GM23338 (cell line): ENCODE measurements at regions not wholly inside any gene's neighbourhood (a gene's known extent, or its start where the extent isn't known, plus 50 kb on each side); places are given as distances from the start of the nearest gene placed in this dataset.
A peak's percentile ranks its signal among the peaks of the same experiment; 100 is the strongest.

Experiments
- ATAC-seq: fragments of 200-7000 bp; cut with Tn5 transposase; 3 replicates; pipeline ENCODE4 v1.9.1; 2020
- DNase-seq: peaks from one replicate; pipeline ENCODE4 v3.0.0-alpha.2; 2015; ENCODE audit warnings: low spot score
- H2AFZ ChIP-seq: fragments of 200-600 bp; sonication (generic); 2 replicates; pipeline ENCODE4 v1.8.0; 2016; ENCODE audit warnings: antibody characterized with exemption, mild to moderate bottlenecking, moderate library complexity
- H3F3A ChIP-seq: fragments of 200-600 bp; sonication (generic); replicated peaks from 2 replicates; pipeline ENCODE4 v1.8.0; 2017; ENCODE audit warnings: antibody characterized with exemption, mixed run types, low read depth
- H3K27ac ChIP-seq: fragments of 200-600 bp; sonication (generic); 2 replicates; pipeline ENCODE4 v1.6.1; 2016; ENCODE audit warnings: low read depth
- H3K27me3 ChIP-seq: fragments of 200-600 bp; sonication (generic); 2 replicates; pipeline ENCODE4 v1.8.0; 2016; ENCODE audit warnings: mild to moderate bottlenecking, mixed run types, moderate library complexity; ENCODE audit not compliant: insufficient read depth
- H3K36me3 ChIP-seq: fragments of 200-600 bp; sonication (generic); 2 replicates; pipeline ENCODE4 v1.8.0; 2016; ENCODE audit warnings: mild to moderate bottlenecking; ENCODE audit not compliant: insufficient read depth
- H3K4me1 ChIP-seq: fragments of 200-600 bp; sonication (generic); 2 replicates; pipeline ENCODE4 v1.8.0; 2016; ENCODE audit warnings: mild to moderate bottlenecking, moderate library complexity; ENCODE audit not compliant: insufficient read depth
- H3K4me2 ChIP-seq: fragments of 200-600 bp; sonication (generic); 2 replicates; pipeline ENCODE4 v1.7.1; 2017; ENCODE audit warnings: mixed run types
- H3K4me3 ChIP-seq: fragments of 200-600 bp; sonication (generic); 2 replicates; pipeline ENCODE4 v1.6.1; 2016; ENCODE audit warnings: mixed run types
- H3K79me2 ChIP-seq: fragments of 200-600 bp; sonication (generic); replicated peaks from 2 replicates; pipeline ENCODE4 v1.8.0; 2017; ENCODE audit warnings: mild to moderate bottlenecking; ENCODE audit not compliant: insufficient read depth
- H3K9me2 ChIP-seq: fragments of 200-600 bp; sonication (generic); 2 replicates; pipeline ENCODE4 v1.8.0; 2017; ENCODE audit not compliant: insufficient read depth
- H4K20me1 ChIP-seq: fragments of 200-600 bp; sonication (generic); replicated peaks from 2 replicates; pipeline ENCODE4 v1.8.0; 2017; ENCODE audit warnings: mild to moderate bottlenecking; ENCODE audit not compliant: insufficient read depth
- H3K27ac Mint-ChIP-seq: 2 replicates; pipeline ENCODE4 v1.8.0; 2020; ENCODE audit warnings: inconsistent platforms, mild to moderate bottlenecking, moderate library complexity, mixed read lengths
- H3K27me3 Mint-ChIP-seq: 3 replicates; pipeline ENCODE4 v1.8.0; 2022; ENCODE audit warnings: low read depth, mild to moderate bottlenecking, moderate library complexity, mixed read lengths, inconsistent platforms; ENCODE audit not compliant: insufficient read depth, poor library complexity
- H3K36me3 Mint-ChIP-seq: 3 replicates; pipeline ENCODE4 v1.8.0; 2021; ENCODE audit warnings: low read depth, mild to moderate bottlenecking, inconsistent platforms, moderate library complexity, mixed read lengths
- H3K4me1 Mint-ChIP-seq: 3 replicates; pipeline ENCODE4 v1.8.0; 2020; ENCODE audit warnings: mild to moderate bottlenecking, inconsistent platforms, mixed read lengths
- H3K4me3 Mint-ChIP-seq: 3 replicates; pipeline ENCODE4 v1.8.0; 2021; ENCODE audit warnings: moderate library complexity, mild to moderate bottlenecking, inconsistent platforms, mixed read lengths
- H3K9me3 Mint-ChIP-seq: 3 replicates; pipeline ENCODE4 v1.8.0; 2020; ENCODE audit warnings: moderate library complexity, mild to moderate bottlenecking, inconsistent platforms, mixed read lengths
- CREB1 ChIP-seq: fragments of 250-450 bp; sonication (Bioruptor Pico); IDR thresholded peaks from 2 replicates; pipeline ENCODE4 v1.5.0; 2020; ENCODE audit warnings: low read depth, mild to moderate bottlenecking, moderate library complexity
- EZH2 ChIP-seq: fragments of 200-600 bp; sonication (generic); IDR thresholded peaks from one replicate; pipeline ENCODE4 v1.8.0; 2017; ENCODE audit warnings: antibody characterized with exemption, mild to moderate bottlenecking, low read depth; ENCODE audit not compliant: unreplicated experiment
- EZH2phosphoT487 ChIP-seq: fragments of 200-600 bp; sonication (generic); IDR thresholded peaks from one replicate; pipeline ENCODE4 v1.8.1; 2018; ENCODE audit warnings: antibody characterized with exemption; ENCODE audit not compliant: unreplicated experiment
- JUNB ChIP-seq: IDR thresholded peaks from one replicate; pipeline ENCODE4 v1.6.1; 2016; ENCODE audit warnings: antibody characterized with exemption; ENCODE audit not compliant: unreplicated experiment
- POLR2AphosphoS5 ChIP-seq: IDR thresholded peaks from 2 replicates; pipeline ENCODE4 v1.6.1; 2016; ENCODE audit warnings: antibody characterized with exemption, low read depth
- STAT1 ChIP-seq: IDR thresholded peaks from one replicate; pipeline ENCODE4 v1.6.1; 2016; ENCODE audit warnings: antibody characterized with exemption; ENCODE audit not compliant: unreplicated experiment
- ZNF114 ChIP-seq: fragments of 250-450 bp; sonication (Bioruptor Pico); IDR thresholded peaks from 2 replicates; pipeline ENCODE4 v1.5.0; 2020; ENCODE audit warnings: mild to moderate bottlenecking, moderate library complexity
- ZNF331 ChIP-seq: fragments of 250-450 bp; sonication (Bioruptor Pico); IDR thresholded peaks from 2 replicates; pipeline ENCODE4 v1.5.0; 2020; ENCODE audit warnings: low read depth, mild to moderate bottlenecking, moderate library complexity
- TF ChIP-seq, protein P1 (sequence below): IDR thresholded peaks from one replicate; pipeline ENCODE4 v1.6.1; 2018; ENCODE audit warnings: antibody characterized with exemption; ENCODE audit not compliant: unreplicated experiment
- TF ChIP-seq, protein P2 (sequence below), 2 experiments: fragments of 200-600 bp in 1 of 2; sonication (generic) in 1 of 2; conservative IDR thresholded peaks; 2 replicates each; pipeline versions ENCODE4 v1.5.1 to v1.6.1; 2016 to 2017; ENCODE audit warnings: antibody characterized with exemption in 2 of 2, low read depth in 2 of 2, mild to moderate bottlenecking in 2 of 2, moderate library complexity in 1 of 2
- TF ChIP-seq, protein P3 (sequence below): fragments of 250-450 bp; sonication (Bioruptor Pico); IDR thresholded peaks from 2 replicates; pipeline ENCODE4 v1.5.0; 2020; ENCODE audit warnings: mild to moderate bottlenecking, moderate library complexity

DNA sequence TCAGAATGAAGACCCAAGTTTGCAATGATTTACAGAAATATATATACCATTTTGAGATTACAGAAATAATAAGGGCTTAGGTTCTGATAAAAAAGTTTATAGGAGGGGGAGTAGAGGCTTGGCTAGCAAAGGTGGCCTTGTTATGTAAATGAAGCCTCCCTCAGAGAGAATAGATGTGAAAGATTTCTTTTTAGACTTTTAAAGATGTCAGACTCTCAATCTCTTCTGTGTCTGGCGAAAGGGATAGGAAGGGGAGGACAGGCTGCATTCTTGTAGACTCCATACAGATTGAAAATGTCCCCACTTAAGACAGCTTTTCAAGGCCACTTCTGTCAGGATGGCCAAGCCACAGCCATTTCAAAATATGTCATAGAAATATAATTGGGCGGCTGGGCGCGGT is 63.1 kb upstream of the CLINT1 start:
- Mint-ChIP-seq H3K36me3 (no peaks in the 10 kb centered on the region), H3K9me3 (no peaks in the 10 kb centered on the region), H3K27ac (no peak overlapping the region), H3K4me1 (peaks cover 74% of the 10 kb centered on the region), H3K4me3 (no peak overlapping the region), H3K27me3 (peaks cover 7% of the 10 kb centered on the region)
- Histone ChIP-seq H3F3A (peaks cover 7% of the 10 kb centered on the region; the same call in 1 of the 2 replicates), H3K27me3 (no peaks in the 10 kb centered on the region), H3K9me2 (peaks cover 8% of the 10 kb centered on the region; the same call in 1 of the 2 replicates), H3K4me3 (no peak overlapping the region), H3K27ac (no peak overlapping the region), H3K4me1 (peaks cover 58% of the 10 kb centered on the region), H3K36me3 (no peaks in the 10 kb centered on the region), H2AFZ (no peak overlapping the region), H3K4me2 (peak overlapping the region; percentile 49), H3K79me2 (no peaks in the 10 kb centered on the region), H4K20me1 (no peaks in the 10 kb centered on the region)
- no peak for DNase-seq
- TF ChIP-seq CREB1, result no peak
- no peak for TF ChIP-seq JUNB
- TF ChIP-seq, protein P1, sequence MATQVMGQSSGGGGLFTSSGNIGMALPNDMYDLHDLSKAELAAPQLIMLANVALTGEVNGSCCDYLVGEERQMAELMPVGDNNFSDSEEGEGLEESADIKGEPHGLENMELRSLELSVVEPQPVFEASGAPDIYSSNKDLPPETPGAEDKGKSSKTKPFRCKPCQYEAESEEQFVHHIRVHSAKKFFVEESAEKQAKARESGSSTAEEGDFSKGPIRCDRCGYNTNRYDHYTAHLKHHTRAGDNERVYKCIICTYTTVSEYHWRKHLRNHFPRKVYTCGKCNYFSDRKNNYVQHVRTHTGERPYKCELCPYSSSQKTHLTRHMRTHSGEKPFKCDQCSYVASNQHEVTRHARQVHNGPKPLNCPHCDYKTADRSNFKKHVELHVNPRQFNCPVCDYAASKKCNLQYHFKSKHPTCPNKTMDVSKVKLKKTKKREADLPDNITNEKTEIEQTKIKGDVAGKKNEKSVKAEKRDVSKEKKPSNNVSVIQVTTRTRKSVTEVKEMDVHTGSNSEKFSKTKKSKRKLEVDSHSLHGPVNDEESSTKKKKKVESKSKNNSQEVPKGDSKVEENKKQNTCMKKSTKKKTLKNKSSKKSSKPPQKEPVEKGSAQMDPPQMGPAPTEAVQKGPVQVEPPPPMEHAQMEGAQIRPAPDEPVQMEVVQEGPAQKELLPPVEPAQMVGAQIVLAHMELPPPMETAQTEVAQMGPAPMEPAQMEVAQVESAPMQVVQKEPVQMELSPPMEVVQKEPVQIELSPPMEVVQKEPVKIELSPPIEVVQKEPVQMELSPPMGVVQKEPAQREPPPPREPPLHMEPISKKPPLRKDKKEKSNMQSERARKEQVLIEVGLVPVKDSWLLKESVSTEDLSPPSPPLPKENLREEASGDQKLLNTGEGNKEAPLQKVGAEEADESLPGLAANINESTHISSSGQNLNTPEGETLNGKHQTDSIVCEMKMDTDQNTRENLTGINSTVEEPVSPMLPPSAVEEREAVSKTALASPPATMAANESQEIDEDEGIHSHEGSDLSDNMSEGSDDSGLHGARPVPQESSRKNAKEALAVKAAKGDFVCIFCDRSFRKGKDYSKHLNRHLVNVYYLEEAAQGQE, result no peak
- no peak for TF ChIP-seq POLR2AphosphoS5
- no peak for TF ChIP-seq STAT1
- TF ChIP-seq EZH2phosphoT487, result no peak
- ATAC-seq, result no peak

DNA sequence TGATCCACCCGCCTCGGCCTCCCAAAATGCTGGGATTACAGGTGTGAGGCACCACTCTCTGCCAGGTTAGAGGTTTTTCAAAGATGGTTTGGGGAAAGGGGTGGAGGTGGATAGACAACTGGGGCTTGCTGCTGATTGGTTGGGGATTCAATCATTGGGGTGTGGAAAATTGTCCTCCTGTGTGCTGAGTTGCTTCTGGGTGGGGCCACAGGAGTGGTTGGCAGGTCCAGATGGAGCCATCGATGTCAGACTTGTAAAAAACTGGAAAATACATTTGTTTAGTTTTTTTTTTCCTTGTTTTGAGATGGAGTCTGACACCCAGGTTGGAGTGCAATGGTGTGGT is 61.9 kb upstream of the CLINT1 start:
- Histone ChIP-seq H4K20me1 (no peaks in the 10 kb centered on the region), H3F3A (no peaks in the 10 kb centered on the region), H3K36me3 (no peaks in the 10 kb centered on the region), H3K4me2 (no peak overlapping the region), H3K27ac (no peak overlapping the region), H3K4me3 (no peak overlapping the region), H3K27me3 (no peaks in the 10 kb centered on the region), H3K4me1 (peaks cover 50% of the 10 kb centered on the region), H3K9me2 (peaks cover 3% of the 10 kb centered on the region; the same call in 1 of the 2 replicates), H3K79me2 (no peaks in the 10 kb centered on the region), H2AFZ (no peak overlapping the region)
- Mint-ChIP-seq H3K27ac (no peak overlapping the region), H3K27me3 (peaks cover 7% of the 10 kb centered on the region), H3K36me3 (no peaks in the 10 kb centered on the region), H3K4me1 (peaks cover 62% of the 10 kb centered on the region), H3K9me3 (no peaks in the 10 kb centered on the region), H3K4me3 (no peak overlapping the region)
- DNase-seq (no peak), ATAC-seq (no peak)
- TF ChIP-seq ZNF114, result no peak
- TF ChIP-seq, protein P2, sequence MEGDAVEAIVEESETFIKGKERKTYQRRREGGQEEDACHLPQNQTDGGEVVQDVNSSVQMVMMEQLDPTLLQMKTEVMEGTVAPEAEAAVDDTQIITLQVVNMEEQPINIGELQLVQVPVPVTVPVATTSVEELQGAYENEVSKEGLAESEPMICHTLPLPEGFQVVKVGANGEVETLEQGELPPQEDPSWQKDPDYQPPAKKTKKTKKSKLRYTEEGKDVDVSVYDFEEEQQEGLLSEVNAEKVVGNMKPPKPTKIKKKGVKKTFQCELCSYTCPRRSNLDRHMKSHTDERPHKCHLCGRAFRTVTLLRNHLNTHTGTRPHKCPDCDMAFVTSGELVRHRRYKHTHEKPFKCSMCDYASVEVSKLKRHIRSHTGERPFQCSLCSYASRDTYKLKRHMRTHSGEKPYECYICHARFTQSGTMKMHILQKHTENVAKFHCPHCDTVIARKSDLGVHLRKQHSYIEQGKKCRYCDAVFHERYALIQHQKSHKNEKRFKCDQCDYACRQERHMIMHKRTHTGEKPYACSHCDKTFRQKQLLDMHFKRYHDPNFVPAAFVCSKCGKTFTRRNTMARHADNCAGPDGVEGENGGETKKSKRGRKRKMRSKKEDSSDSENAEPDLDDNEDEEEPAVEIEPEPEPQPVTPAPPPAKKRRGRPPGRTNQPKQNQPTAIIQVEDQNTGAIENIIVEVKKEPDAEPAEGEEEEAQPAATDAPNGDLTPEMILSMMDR (conservative IDR thresholded peaks at IDR 0.05; ENCODE audit: low read depth in 2 of 2), result no peak
- no peak for TF ChIP-seq POLR2AphosphoS5
- TF ChIP-seq, protein P3, sequence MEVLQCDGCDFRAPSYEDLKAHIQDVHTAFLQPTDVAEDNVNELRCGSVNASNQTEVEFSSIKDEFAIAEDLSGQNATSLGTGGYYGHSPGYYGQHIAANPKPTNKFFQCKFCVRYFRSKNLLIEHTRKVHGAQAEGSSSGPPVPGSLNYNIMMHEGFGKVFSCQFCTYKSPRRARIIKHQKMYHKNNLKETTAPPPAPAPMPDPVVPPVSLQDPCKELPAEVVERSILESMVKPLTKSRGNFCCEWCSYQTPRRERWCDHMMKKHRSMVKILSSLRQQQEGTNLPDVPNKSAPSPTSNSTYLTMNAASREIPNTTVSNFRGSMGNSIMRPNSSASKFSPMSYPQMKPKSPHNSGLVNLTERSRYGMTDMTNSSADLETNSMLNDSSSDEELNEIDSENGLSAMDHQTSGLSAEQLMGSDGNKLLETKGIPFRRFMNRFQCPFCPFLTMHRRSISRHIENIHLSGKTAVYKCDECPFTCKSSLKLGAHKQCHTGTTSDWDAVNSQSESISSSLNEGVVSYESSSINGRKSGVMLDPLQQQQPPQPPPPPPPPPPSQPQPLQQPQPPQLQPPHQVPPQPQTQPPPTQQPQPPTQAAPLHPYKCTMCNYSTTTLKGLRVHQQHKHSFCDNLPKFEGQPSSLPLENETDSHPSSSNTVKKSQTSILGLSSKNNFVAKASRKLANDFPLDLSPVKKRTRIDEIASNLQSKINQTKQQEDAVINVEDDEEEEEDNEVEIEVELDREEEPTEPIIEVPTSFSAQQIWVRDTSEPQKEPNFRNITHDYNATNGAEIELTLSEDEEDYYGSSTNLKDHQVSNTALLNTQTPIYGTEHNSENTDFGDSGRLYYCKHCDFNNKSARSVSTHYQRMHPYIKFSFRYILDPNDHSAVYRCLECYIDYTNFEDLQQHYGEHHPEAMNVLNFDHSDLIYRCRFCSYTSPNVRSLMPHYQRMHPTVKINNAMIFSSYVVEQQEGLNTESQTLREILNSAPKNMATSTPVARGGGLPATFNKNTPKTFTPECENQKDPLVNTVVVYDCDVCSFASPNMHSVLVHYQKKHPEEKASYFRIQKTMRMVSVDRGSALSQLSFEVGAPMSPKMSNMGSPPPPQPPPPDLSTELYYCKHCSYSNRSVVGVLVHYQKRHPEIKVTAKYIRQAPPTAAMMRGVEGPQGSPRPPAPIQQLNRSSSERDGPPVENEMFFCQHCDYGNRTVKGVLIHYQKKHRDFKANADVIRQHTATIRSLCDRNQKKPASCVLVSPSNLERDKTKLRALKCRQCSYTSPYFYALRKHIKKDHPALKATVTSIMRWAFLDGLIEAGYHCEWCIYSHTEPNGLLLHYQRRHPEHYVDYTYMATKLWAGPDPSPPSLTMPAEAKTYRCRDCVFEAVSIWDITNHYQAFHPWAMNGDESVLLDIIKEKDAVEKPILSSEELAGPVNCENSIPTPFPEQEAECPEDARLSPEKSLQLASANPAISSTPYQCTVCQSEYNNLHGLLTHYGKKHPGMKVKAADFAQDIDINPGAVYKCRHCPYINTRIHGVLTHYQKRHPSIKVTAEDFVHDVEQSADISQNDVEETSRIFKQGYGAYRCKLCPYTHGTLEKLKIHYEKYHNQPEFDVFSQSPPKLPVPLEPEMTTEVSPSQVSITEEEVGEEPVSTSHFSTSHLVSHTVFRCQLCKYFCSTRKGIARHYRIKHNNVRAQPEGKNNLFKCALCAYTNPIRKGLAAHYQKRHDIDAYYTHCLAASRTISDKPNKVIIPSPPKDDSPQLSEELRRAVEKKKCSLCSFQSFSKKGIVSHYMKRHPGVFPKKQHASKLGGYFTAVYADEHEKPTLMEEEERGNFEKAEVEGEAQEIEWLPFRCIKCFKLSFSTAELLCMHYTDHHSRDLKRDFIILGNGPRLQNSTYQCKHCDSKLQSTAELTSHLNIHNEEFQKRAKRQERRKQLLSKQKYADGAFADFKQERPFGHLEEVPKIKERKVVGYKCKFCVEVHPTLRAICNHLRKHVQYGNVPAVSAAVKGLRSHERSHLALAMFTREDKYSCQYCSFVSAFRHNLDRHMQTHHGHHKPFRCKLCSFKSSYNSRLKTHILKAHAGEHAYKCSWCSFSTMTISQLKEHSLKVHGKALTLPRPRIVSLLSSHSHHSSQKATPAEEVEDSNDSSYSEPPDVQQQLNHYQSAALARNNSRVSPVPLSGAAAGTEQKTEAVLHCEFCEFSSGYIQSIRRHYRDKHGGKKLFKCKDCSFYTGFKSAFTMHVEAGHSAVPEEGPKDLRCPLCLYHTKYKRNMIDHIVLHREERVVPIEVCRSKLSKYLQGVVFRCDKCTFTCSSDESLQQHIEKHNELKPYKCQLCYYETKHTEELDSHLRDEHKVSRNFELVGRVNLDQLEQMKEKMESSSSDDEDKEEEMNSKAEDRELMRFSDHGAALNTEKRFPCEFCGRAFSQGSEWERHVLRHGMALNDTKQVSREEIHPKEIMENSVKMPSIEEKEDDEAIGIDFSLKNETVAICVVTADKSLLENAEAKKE (CRISPR knock-in tag), result no peak
- no peak for TF ChIP-seq EZH2
- no peak for TF ChIP-seq STAT1
- TF ChIP-seq ZNF331 (CRISPR knock-in tag), result no peak
